GM12864 (cell line): ENCODE measurements at regions not wholly inside any gene's neighbourhood (a gene's known extent, or its start where the extent isn't known, plus 50 kb on each side); places are given as distances from the start of the nearest gene placed in this dataset.

Experiments used
- DNase-seq: peaks from one replicate; pipeline ENCODE4 v3.0.0-alpha.2; 2011; ENCODE audit warnings: low read depth
- H3K4me3 ChIP-seq: 2 replicates; pipeline ENCODE4 v1.5.1; 2011; ENCODE audit warnings: mild to moderate bottlenecking, low read depth, low read length, control low read depth
- TF ChIP-seq, protein P1 (sequence below): IDR thresholded peaks from 2 replicates; pipeline ENCODE4 v1.5.1; 2011; ENCODE audit warnings: low read depth, mild to moderate bottlenecking, moderate library complexity, low read length, control low read depth, inconsistent platforms; ENCODE audit errors: missing control alignments

DNA sequence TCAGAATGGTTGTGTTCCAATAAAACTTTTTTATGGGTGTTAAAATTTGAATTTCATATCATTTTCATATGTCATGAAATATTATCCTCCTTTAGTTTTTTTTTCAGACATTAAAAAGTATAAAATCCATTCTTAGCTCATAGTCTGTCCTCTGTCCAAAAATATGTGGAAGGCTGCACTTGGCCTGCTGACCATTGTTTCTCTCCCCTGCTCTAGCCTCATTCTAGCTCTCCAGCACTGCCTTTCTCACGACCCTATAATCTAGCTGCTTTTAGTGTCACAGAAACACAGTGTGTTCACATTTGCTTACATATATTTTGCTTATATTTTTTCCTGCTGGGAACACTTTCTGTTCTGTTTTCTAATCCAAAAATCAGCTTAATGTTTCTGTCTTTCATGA is 165.0 kb upstream of the ANK2 start:
- DNase-seq, result no peak

DNA sequence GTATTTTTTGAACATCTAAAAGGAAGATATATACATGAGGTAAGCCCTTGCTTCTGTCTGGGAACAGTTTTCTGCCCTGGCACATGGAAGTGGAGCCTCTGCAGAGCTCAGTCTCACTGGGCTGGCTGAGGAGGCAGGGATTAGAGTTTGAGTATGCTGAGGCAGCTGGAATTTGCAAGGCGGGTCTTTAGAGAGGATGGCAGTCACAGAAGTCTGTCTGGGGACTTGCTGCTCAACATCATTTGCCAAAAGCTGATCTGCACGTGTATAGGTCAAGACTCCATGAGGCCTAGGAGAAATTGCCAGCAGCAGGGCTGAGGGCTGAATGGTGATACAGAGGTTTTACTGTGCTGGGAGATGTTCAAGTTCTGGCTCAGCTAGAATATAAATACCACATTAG is 163.6 kb upstream of the ANK2 start:
- H3K4me3 ChIP-seq, result no peak overlapping the region
- TF ChIP-seq, protein P1, sequence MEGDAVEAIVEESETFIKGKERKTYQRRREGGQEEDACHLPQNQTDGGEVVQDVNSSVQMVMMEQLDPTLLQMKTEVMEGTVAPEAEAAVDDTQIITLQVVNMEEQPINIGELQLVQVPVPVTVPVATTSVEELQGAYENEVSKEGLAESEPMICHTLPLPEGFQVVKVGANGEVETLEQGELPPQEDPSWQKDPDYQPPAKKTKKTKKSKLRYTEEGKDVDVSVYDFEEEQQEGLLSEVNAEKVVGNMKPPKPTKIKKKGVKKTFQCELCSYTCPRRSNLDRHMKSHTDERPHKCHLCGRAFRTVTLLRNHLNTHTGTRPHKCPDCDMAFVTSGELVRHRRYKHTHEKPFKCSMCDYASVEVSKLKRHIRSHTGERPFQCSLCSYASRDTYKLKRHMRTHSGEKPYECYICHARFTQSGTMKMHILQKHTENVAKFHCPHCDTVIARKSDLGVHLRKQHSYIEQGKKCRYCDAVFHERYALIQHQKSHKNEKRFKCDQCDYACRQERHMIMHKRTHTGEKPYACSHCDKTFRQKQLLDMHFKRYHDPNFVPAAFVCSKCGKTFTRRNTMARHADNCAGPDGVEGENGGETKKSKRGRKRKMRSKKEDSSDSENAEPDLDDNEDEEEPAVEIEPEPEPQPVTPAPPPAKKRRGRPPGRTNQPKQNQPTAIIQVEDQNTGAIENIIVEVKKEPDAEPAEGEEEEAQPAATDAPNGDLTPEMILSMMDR, result no peak
- DNase-seq, result no peak

More for the DNA sequence above, 165.0 kb upstream of the ANK2 start:
- TF ChIP-seq, protein P1, result no peak
- H3K4me3 ChIP-seq, result no peak overlapping the region

DNA sequence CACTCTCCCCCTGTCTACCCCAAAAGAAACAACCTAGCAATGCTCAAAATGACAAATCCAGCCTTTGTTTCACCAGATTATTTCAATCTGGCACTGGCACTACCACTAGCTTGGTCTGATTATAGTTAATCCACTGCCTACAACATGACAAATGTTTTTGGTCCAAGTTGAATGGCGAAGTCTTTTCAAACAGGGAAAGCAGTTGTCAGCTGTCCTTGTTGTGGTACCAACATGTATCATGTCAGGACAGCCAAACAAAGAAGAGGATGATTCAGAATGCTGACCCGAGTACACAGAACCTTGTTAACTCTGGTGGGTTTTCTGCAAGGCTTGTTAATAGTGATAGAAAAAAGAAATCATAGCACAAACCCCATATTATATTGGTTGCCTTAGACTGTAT is 160.8 kb upstream of the ANK2 start:
- TF ChIP-seq, protein P1, result no peak
- DNase-seq, result no peak
- H3K4me3 ChIP-seq, result no peak overlapping the region

DNA sequence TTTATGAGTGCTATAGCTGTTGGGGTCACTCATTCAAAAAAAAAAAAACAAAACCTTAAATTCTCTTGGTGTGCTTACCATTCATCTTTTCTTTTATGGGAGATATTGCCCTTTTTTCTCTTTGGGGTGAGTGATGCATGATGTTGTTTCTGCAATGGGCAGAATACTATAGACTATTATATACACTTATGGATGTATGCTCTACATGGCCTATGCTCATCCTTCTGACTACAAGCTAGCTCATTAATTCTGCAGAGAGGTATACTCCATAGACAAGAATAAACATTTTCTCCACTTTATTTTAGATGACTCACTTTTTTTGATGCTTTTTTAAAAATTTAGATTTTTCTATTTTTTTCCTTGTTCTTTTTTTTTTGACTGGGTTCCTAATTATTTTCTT is 160.3 kb upstream of the ANK2 start:
- no peak for DNase-seq
- no peak overlapping the region for H3K4me3 ChIP-seq
- TF ChIP-seq, protein P1, result no peak

DNA sequence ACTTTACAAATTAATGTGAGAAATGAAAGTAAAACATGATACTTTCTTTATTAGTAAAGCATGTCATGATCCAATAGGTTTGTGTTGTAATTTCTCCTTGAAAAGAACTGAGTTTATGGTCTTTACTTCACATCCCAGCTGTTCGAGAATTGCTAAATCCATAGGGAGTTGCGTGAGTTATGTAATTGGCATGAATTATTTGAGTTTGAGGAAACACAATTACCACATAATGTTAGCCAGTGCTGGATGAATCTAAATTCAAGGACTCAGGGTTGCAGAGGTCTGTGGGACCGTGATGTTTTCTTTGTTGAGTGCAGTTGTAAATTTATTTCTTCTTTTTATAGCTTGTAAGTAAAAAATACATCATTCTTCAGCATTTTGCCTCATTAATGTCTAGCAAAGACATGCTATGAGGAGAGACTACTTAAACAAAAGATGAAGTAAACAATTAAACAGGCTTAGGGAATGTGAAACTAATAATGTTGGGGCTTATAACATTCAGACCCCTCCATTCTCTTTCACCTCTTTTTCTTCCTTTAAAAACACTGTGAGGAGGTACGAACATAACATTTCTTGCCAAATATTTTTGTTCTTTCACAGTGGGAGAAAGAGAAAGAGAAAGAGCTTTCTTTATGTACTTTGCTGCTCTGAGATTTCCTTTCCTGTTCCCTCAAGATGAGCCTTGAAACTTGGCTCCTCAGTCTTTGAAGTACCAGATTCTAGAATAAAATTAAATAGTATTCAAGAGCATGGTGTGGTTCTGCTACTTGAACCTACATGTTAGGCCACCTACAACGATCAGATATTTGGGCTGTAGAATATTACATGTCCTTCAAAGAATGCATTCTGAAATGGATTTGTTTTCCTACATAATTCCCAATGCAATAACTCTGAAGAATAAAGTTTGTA is 159.6 kb upstream of the ANK2 start:
- peak overlapping the region; percentile 34; the same call in 1 of the 2 replicates for H3K4me3 ChIP-seq
- TF ChIP-seq, protein P1, result no peak
- no peak for DNase-seq

DNA sequence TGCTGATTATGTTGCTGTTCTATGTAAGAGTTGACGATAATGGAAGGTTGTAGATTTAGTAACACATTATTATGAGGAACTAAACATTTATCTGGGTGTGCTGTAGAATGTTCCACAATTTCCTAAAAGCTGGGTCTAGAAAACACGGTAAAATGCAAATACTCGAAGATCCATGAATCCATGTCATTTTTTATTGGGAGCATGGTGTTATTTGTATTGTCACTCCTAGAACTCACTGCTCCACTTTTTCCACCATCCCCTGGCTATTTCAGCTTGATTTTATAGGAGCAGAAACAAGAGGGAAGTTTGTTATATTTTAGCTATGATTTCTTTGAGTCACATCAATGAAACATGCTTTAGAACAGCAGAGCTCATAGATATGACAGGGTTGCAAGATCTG is 155.0 kb upstream of the ANK2 start:
- H3K4me3 ChIP-seq, result no peak overlapping the region
- DNase-seq, result no peak
- TF ChIP-seq, protein P1, result no peak

DNA sequence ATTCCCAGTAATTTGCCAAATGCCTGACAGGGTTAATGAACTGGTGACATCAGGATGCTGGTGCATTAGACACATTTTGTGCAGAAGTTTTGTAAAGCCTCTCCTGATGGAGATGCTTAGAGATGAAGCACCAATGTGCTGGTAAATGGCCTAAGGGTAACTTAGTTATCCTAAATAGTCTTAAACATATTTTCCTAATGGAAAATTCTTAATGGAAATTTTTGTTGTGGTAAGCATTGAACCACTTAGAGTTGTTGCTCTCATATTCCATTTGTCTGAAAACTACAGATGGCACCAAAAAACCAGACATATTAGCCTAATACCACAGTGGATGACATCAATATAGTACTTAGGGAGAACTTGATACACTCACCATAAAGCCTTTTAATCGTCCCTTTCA is 154.5 kb upstream of the ANK2 start:
- TF ChIP-seq, protein P1, result no peak
- no peak overlapping the region for H3K4me3 ChIP-seq
- DNase-seq, result no peak
